Kidney (tissue), 13 donors: ENCODE measurements at regions not wholly inside any gene's neighbourhood (a gene's known extent, or its start where the extent isn't known, plus 50 kb on each side); places are given as distances from the start of the nearest gene placed in this dataset.

Experiments
- DNase-seq, 5 donors: peaks; one replicate each; pipeline ENCODE4 v3.0.0-alpha.2; 2013 to 2020
- FAIRE-seq: peaks from 2 replicates; lab custom pipeline; 2012; peaks lifted over from hg19 to GRCh38; lab: Jason Lieb, UNC
- H3K27ac ChIP-seq, 2 donors: one replicate each; pipeline ENCODE4 v1.7.0; 2013; ENCODE audit warnings: low read depth in 2 of 2, low read length in 2 of 2, inconsistent platforms in 1 of 2
- H3K27me3 ChIP-seq: one replicate; pipeline ENCODE4 v1.7.1; 2013; ENCODE audit warnings: low read length, inconsistent platforms; ENCODE audit not compliant: control insufficient read depth, insufficient read depth
- H3K36me3 ChIP-seq, 3 donors: one replicate each; pipeline versions ENCODE4 v1.7.0 to v1.7.1; 2013; ENCODE audit warnings: low read length in 3 of 3, control low read depth in 1 of 3, inconsistent platforms in 1 of 3; ENCODE audit not compliant: insufficient read depth in 3 of 3, control insufficient read depth in 2 of 3
- H3K4me1 ChIP-seq, 3 donors: one replicate each; pipeline versions ENCODE4 v1.7.0 to v1.7.1; 2013; ENCODE audit warnings: low read length in 3 of 3, inconsistent platforms in 1 of 3, low read depth in 1 of 3; ENCODE audit not compliant: control insufficient read depth in 2 of 3, insufficient read depth in 2 of 3
- H3K4me3 ChIP-seq, 3 donors: one replicate each; pipeline versions ENCODE4 v1.7.0 to v1.8.1; 2013; ENCODE audit warnings: low read length in 3 of 3, control low read depth in 1 of 3, inconsistent platforms in 1 of 3
- H3K9ac ChIP-seq, 3 donors: one replicate each; pipeline versions ENCODE4 v1.7.0 to v1.7.1; 2013; ENCODE audit warnings: low read length in 3 of 3, control low read depth in 1 of 3, inconsistent platforms in 1 of 3
- H3K9me3 ChIP-seq, 3 donors: one replicate each; pipeline versions ENCODE4 v1.7.0 to v1.7.1; 2013; ENCODE audit warnings: low read length in 3 of 3, control low read depth in 1 of 3, inconsistent platforms in 1 of 3; ENCODE audit not compliant: control insufficient read depth in 2 of 3, insufficient read depth in 1 of 3
- intact Hi-C: fragments of 100-400 bp; cut with DNase I; formaldehyde crosslinking; loops from one replicate; pipeline ENCODE4 v1.11.1; 2022
- TF ChIP-seq, protein P1 (sequence below): IDR thresholded peaks from 3 replicates; pipeline ENCODE4 v1.5.1; 2012; ENCODE audit warnings: mild to moderate bottlenecking, moderate library complexity, borderline replicate concordance; ENCODE audit not compliant: insufficient read depth; ENCODE audit errors: extremely low read depth
- donor health status: control.
- donor health status: control.
- donor health status: control.
- donor health status: control.
- donor health status: control.
- donor health status: DM: yes; HTN: yes; CAD: no.
- donor health status: Normal renal cell carcinoma (clear cell type).

DNA sequence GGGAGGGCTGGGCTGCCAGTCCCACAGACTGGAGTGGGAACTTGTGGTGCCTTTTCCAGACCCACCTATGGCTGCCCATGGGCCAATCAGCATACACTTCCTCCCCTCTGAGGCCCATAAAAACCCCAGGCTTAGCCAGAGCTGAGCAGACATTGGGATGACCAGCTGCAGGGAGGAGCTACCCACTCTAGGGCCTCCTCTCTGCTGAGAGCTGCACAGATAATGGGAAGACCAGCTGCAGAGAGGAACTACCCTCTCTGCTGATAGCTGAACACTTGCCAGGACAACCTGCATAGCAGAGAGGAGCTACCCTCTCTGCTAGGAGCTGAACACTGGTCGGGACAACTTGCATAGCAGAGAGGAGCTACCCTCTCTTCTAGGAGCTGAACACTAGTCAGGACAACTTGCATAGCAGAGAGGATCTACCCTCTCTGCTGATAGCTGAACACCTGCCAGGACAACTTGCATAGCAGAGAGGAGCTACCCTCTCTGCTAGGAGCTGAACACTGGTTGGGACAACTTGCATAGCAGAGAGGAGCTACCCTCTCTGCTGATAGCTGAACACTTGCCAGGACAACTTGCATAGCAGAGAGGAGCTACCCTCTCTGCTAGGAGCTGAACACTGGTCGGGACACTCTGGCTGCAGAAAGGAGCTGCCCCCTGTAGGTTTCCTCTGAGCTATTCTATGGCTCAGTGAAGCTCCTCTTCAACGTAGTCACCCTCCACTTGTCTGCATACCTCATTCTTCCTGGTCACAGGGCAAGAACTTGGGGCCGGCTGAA, 88.3 kb upstream of the CACUL1 start:
- FAIRE-seq (no peak), DNase-seq (peak in 1 of 5 donors; percentile 6)
- Histone ChIP-seq H3K9me3 (no peaks in the 10 kb centered on the region), H3K27me3 (no peaks in the 10 kb centered on the region), H3K27ac (no peak overlapping the region), H3K36me3 (no peaks in the 10 kb centered on the region), H3K4me3 (no peak overlapping the region), H3K9ac (no peak overlapping the region), H3K4me1 (no peaks in the 10 kb centered on the region)
- intact Hi-C loops = no loop called here
- TF ChIP-seq, protein P1, sequence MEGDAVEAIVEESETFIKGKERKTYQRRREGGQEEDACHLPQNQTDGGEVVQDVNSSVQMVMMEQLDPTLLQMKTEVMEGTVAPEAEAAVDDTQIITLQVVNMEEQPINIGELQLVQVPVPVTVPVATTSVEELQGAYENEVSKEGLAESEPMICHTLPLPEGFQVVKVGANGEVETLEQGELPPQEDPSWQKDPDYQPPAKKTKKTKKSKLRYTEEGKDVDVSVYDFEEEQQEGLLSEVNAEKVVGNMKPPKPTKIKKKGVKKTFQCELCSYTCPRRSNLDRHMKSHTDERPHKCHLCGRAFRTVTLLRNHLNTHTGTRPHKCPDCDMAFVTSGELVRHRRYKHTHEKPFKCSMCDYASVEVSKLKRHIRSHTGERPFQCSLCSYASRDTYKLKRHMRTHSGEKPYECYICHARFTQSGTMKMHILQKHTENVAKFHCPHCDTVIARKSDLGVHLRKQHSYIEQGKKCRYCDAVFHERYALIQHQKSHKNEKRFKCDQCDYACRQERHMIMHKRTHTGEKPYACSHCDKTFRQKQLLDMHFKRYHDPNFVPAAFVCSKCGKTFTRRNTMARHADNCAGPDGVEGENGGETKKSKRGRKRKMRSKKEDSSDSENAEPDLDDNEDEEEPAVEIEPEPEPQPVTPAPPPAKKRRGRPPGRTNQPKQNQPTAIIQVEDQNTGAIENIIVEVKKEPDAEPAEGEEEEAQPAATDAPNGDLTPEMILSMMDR = no peak

DNA sequence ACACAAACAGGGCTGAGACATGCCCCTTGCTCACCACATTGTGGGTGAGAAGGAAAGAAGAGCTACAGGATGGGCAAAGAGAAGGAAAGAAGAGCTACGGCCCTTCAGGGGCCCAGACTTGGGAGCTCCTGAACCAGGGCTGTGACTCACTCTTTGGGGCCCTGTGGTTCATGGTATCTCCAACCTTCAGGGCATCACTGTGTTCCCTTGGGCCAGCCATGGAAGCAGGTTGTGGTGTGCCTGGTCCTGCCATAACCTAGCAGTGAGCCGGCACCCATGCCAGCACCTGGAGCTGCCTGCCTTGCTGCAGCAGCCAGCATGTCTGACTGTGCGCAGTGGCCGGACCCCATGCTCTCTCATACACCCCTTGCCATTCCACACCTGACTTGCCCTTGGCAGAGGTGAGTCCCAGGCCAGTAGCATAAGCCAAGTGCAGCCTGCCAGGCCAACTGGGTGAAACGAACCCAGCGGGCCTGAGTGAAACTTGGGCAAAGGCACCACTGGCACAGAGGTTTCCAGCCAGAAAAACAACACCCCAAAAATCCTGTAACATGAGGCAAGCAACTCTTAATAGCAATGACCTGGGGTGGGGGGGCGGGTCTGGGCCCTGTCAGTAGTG, 89.0 kb upstream of the CACUL1 start:
- H3K9me3 ChIP-seq = no peaks in the 10 kb centered on the region
- intact Hi-C loops = no loop called here
- H3K4me3 ChIP-seq = no peak overlapping the region
- TF ChIP-seq, protein P1 = no peak
- H3K9ac ChIP-seq = no peak overlapping the region
- FAIRE-seq = no peak
- H3K4me1 ChIP-seq = no peaks in the 10 kb centered on the region
- no peak for DNase-seq
- H3K27me3 ChIP-seq = no peaks in the 10 kb centered on the region
- H3K36me3 ChIP-seq = no peaks in the 10 kb centered on the region
- H3K27ac ChIP-seq = no peak overlapping the region

DNA sequence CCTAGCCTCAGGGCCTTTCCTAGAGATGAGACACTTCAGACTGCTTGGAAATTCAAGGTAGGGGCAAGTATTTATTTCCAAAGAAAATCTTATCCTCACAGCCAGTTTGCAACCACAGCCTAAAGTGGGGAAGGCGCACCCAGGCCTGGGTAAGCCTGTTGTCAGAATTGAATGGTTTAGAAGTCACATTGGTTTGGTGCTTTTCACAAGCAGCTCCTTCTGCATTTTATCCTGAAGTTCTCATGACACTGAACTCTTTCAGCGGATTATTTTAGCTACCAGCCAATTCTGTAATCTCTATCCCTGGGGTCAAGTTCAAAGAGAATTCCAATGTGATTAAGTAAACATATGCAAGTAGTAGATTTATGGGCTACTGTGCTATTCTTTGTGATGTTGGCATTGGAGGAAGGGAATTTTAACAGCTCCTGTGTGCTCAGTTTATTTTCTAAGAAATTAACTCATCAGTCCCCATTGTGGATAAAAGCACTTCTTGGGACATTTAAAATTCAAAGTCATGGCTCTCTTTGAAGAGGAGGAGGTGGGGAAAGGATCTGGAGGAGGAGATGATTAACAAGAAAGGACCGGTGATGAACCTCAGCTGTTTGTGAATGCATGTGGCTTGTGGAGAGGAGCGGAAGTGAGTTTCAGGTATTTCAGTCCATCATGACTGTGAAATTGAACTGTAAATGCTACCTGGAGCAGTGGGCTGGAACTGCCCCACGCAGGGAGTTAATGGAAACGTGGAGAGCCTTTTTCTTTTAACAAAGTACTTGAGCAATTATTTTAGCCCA, 90.2 kb upstream of the CACUL1 start:
- TF ChIP-seq, protein P1 = no peak
- Histone ChIP-seq H3K27ac (no peak overlapping the region), H3K27me3 (no peaks in the 10 kb centered on the region), H3K9ac (no peak overlapping the region), H3K4me1 (no peaks in the 10 kb centered on the region), H3K9me3 (no peaks in the 10 kb centered on the region), H3K4me3 (no peak overlapping the region), H3K36me3 (no peaks in the 10 kb centered on the region)
- DNase-seq (peak in 3 of 5 donors; percentile 58 to 85 (median 84)), FAIRE-seq (no peak)
- intact Hi-C loops = no loop called here
